NCI-H187 treated with DMSO at 0.1 percent for 48 hours (cell line): ENCODE measurements at regions not wholly inside any gene's neighbourhood (a gene's known extent, or its start where the extent isn't known, plus 50 kb on each side); places are given as distances from the start of the nearest gene placed in this dataset.

Source experiments
- DNase-seq: peaks from one replicate; lab custom pipeline; 2025; lab: John Stamatoyannopoulos, UW

- DNase-seq: no peak
Measured at GRCh38 chr6:66931787-66932186, 1224.8 kb upstream of the EYS start.

GRCh38 chr6:66930559-66931290, 1223.7 kb upstream of the EYS start:
- no peak for DNase-seq

GRCh38 chr6:66926060-66926459, 1219.0 kb upstream of the EYS start:
- DNase-seq: no peak

- no peak for DNase-seq
Measured at GRCh38 chr6:66913657-66914056, 1206.6 kb upstream of the EYS start.

- DNase-seq: no peak
Measured at GRCh38 chr6:66902457-66902856, 1195.4 kb upstream of the EYS start.

GRCh38 chr6:66900133-66901083, 1193.4 kb upstream of the EYS start:
- DNase-seq: no peak

- no peak for DNase-seq
Measured at GRCh38 chr6:66897576-66897975, 1190.5 kb upstream of the EYS start.

GRCh38 chr6:66896415-66896814, 1189.4 kb upstream of the EYS start:
- DNase-seq: no peak

- DNase-seq: no peak
Measured at GRCh38 chr6:66883453-66883852, 1176.4 kb upstream of the EYS start.

- no peak for DNase-seq
Measured at GRCh38 chr6:66866801-66867200, 1159.8 kb upstream of the EYS start.

- no peak for DNase-seq
Measured at GRCh38 chr6:66865771-66866170, 1158.7 kb upstream of the EYS start.

- no peak for DNase-seq
Measured at GRCh38 chr6:66861007-66861541, 1154.0 kb upstream of the EYS start.

GRCh38 chr6:66860328-66860727, 1153.3 kb upstream of the EYS start:
- DNase-seq: no peak

GRCh38 chr6:66858196-66858595, 1151.2 kb upstream of the EYS start:
- no peak for DNase-seq

GRCh38 chr6:66854014-66854413, 1147.0 kb upstream of the EYS start:
- DNase-seq: no peak

- no peak for DNase-seq
Measured at GRCh38 chr6:66851930-66852329, 1144.9 kb upstream of the EYS start.

- no peak for DNase-seq
Measured at GRCh38 chr6:66849843-66850242, 1142.8 kb upstream of the EYS start.

- DNase-seq: no peak
Measured at GRCh38 chr6:66848244-66848953, 1141.4 kb upstream of the EYS start.

GRCh38 chr6:66838764-66839163, 1131.7 kb upstream of the EYS start:
- no peak for DNase-seq

GRCh38 chr6:66825539-66825938, 1118.5 kb upstream of the EYS start:
- DNase-seq: no peak

- no peak for DNase-seq
Measured at GRCh38 chr6:66814156-66814555, 1107.1 kb upstream of the EYS start.

- DNase-seq: no peak
Measured at GRCh38 chr6:66808771-66809170, 1101.7 kb upstream of the EYS start.
